Esophagus squamous epithelium (tissue), 5 donors: ENCODE measurements at regions not wholly inside any gene's neighbourhood (a gene's known extent, or its start where the extent isn't known, plus 50 kb on each side); places are given as distances from the start of the nearest gene placed in this dataset.

Experiments
- DNase-seq: peaks from one replicate; lab custom pipeline; 2025; lab: John Stamatoyannopoulos, UW
- H3K27ac ChIP-seq, 4 donors: fragments of 200-600 bp; sonication (generic); one replicate each; pipeline ENCODE4 v1.5.1; 2016 to 2019; ENCODE audit warnings: mild to moderate bottlenecking in 1 of 4
- H3K27me3 ChIP-seq, 4 donors: fragments of 200-600 bp; sonication (generic); 1 replicate in 3 of 4; 2 replicates in 1 of 4; pipeline versions ENCODE4 v1.5.1 to v1.6.0; 2017 to 2021; ENCODE audit warnings: antibody characterized with exemption in 1 of 4
- H3K36me3 ChIP-seq, 3 donors: fragments of 200-600 bp; sonication (generic); one replicate each; pipeline ENCODE4 v1.5.1; 2016 to 2019
- H3K4me1 ChIP-seq, 3 donors: fragments of 200-600 bp; sonication (generic); one replicate each; pipeline ENCODE4 v1.5.1; 2017 to 2019
- H3K4me3 ChIP-seq, 4 donors: fragments of 200-600 bp; sonication (generic); 1 replicate in 3 of 4; 2 replicates in 1 of 4; pipeline ENCODE4 v1.5.1; 2016 to 2019; ENCODE audit warnings: mild to moderate bottlenecking in 2 of 4, moderate library complexity in 1 of 4
- H3K9me3 ChIP-seq, 3 donors: fragments of 200-600 bp; sonication (generic); one replicate each; pipeline ENCODE4 v1.5.1; 2016 to 2019
- POLR2A ChIP-seq, 4 donors: fragments of 450-650 bp; IDR thresholded peaks; one replicate each; pipeline ENCODE4 v1.6.1; 2017; ENCODE audit warnings: antibody characterized with exemption in 4 of 4, mild to moderate bottlenecking in 4 of 4, moderate library complexity in 3 of 4
- WGBS, 2 donors: methylation state at CpG; one replicate each; pipeline ENCODE4 v1.1.5; 2018; 5-methylcytosine and 5-hydroxymethylcytosine counted together
- intact Hi-C: fragments of 100-400 bp; cut with DNase I; formaldehyde crosslinking; loops from one replicate; pipeline ENCODE4 v1.15.0; 2022
- TF ChIP-seq, protein P1 (sequence below), 6 experiments: fragments of 450-650 bp in 4 of 6; fragments of 200-600 bp in 2 of 6; sonication (generic) in 2 of 6; IDR thresholded peaks; one replicate each; pipeline ENCODE4 v1.5.1; 2016 to 2019; ENCODE audit warnings: antibody characterized with exemption in 6 of 6, mild to moderate bottlenecking in 4 of 6, moderate library complexity in 4 of 6
- donor health status: DM: yes; HTN: yes; CAD: no.

DNA sequence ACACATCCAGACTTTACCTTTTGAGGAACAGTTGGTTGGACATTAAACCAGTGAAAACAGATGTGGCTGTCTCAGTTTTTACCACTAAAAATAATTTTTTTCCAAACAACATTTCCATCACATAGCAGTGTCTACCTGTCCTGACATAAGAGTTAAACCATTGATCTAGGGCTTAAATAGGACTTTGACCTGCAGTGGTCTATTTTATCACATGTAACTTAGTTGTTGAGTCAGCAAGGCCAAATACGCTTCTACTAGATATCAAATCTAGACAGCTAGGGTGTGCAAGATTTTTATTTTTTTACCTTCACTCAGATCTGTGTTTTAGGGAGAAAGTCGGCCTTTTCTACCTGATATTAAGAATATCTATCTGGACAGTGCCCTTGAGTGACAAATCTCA lies 88.8 kb upstream of the ZFP64 start:
- Histone ChIP-seq H3K4me3 (no peak overlapping the region), H3K36me3 (no peaks in the 10 kb centered on the region), H3K27ac (no peak overlapping the region), H3K4me1 (peaks cover 0 to 4% (median 0%) of the 10 kb centered on the region in 3 donors), H3K9me3 (no peaks in the 10 kb centered on the region), H3K27me3 (peaks cover 0 to 34% (median 0%) of the 10 kb centered on the region in 4 donors)
- intact Hi-C loops, result no loop called here
- no peak for TF ChIP-seq POLR2A (IDR thresholded peaks at IDR 0.05)
- TF ChIP-seq, protein P1, sequence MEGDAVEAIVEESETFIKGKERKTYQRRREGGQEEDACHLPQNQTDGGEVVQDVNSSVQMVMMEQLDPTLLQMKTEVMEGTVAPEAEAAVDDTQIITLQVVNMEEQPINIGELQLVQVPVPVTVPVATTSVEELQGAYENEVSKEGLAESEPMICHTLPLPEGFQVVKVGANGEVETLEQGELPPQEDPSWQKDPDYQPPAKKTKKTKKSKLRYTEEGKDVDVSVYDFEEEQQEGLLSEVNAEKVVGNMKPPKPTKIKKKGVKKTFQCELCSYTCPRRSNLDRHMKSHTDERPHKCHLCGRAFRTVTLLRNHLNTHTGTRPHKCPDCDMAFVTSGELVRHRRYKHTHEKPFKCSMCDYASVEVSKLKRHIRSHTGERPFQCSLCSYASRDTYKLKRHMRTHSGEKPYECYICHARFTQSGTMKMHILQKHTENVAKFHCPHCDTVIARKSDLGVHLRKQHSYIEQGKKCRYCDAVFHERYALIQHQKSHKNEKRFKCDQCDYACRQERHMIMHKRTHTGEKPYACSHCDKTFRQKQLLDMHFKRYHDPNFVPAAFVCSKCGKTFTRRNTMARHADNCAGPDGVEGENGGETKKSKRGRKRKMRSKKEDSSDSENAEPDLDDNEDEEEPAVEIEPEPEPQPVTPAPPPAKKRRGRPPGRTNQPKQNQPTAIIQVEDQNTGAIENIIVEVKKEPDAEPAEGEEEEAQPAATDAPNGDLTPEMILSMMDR (IDR thresholded peaks at IDR 0.05), result no peak
- no peak for DNase-seq
- 86 to 92% methylated on average over 2 of the region's 2 CpGs for WGBS, 2 donors

DNA sequence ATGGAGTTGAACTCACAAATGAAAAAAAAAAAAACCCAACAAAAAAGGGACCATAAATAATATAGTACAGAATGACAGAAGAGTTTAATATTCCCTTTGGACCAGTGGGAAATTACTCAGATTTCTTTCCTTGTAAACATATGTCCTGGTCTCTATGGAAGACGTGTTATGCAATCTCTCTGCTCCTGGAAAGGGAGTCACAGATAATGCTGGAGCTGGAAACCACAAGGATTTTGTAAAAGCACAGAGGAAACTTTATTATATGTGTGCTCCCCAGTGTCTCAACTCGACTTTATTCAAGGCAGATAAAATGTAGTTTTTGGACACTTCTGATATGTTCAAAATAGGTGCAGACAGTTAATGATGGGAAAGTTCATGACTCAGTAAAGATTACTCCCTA lies 88.1 kb upstream of the ZFP64 start:
- no peak overlapping the region for H3K4me3 ChIP-seq
- intact Hi-C loops, result no loop called here
- peaks cover 0 to 27% (median 0%) of the 10 kb centered on the region in 4 donors for H3K27me3 ChIP-seq
- WGBS, 2 donors, result 29 to 44% methylated on average over 2 of the region's 2 CpGs
- H3K27ac ChIP-seq, result no peak overlapping the region
- no peaks in the 10 kb centered on the region for H3K36me3 ChIP-seq
- peaks cover 0 to 7% (median 0%) of the 10 kb centered on the region in 3 donors for H3K4me1 ChIP-seq
- H3K9me3 ChIP-seq, result no peaks in the 10 kb centered on the region
- TF ChIP-seq, protein P1 (IDR thresholded peaks at IDR 0.05), result no peak
- TF ChIP-seq POLR2A (IDR thresholded peaks at IDR 0.05), result no peak
- no peak for DNase-seq

DNA sequence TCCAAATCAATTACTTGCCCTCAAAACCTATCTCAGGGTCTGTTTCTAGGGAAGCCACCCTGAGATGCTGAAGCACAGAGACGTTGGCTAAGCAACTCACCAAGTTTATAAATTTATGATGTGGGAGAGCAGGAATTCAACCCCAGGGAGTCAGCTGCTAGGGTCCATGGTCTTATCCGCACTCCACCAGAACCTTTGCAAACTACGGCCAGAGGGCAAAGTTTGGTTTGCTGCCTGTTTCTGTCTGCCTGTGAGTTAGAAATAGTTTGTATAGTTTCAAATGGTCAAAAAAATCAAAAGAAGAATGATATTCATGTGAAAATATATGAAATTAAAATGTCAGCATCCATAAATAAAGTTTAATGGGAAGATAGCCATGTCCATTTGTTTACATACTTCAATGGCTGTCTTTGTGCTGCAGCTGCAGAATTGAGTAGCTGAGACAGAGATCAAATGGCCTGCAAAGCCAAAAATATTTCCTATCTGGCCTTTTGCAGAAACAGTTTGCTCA lies 83.7 kb upstream of the ZFP64 start:
- intact Hi-C loops, result no loop called here
- no peak for DNase-seq
- no peak overlapping the region for H3K4me3 ChIP-seq
- no peak overlapping the region for H3K27ac ChIP-seq
- no peaks in the 10 kb centered on the region for H3K9me3 ChIP-seq
- H3K27me3 ChIP-seq, result no peaks in the 10 kb centered on the region
- no peaks in the 10 kb centered on the region for H3K36me3 ChIP-seq
- WGBS, 2 donors, result 47 to 73% methylated on average over 2 to 3 of the region's 3 CpGs
- H3K4me1 ChIP-seq, result peaks cover 0 to 7% (median 0%) of the 10 kb centered on the region in 3 donors
- TF ChIP-seq, protein P1 (IDR thresholded peaks at IDR 0.05), result no peak
- no peak for TF ChIP-seq POLR2A (IDR thresholded peaks at IDR 0.05)

DNA sequence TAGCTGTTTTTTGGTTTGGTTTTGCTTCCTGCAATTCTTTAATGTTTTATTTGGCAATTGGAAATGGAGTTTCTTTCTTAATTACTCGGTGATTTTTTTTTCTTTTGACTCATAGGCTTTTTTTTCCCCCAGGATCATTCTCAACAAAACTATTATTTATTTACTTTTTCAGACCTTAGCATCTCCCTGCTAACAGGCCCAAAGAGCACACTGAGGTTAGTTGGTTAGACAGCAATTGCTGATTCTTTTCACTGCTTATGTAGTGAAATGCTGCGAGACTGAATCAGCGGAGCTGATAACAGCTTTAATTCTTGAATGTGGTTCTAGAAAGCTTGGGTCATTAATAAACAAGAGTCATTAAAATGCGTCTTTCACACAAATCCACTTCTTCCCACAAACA lies 79.1 kb upstream of the ZFP64 start:
- no peaks in the 10 kb centered on the region for H3K9me3 ChIP-seq
- peaks cover 0 to 6% (median 0%) of the 10 kb centered on the region in 3 donors for H3K4me1 ChIP-seq
- DNase-seq, result no peak

DNA sequence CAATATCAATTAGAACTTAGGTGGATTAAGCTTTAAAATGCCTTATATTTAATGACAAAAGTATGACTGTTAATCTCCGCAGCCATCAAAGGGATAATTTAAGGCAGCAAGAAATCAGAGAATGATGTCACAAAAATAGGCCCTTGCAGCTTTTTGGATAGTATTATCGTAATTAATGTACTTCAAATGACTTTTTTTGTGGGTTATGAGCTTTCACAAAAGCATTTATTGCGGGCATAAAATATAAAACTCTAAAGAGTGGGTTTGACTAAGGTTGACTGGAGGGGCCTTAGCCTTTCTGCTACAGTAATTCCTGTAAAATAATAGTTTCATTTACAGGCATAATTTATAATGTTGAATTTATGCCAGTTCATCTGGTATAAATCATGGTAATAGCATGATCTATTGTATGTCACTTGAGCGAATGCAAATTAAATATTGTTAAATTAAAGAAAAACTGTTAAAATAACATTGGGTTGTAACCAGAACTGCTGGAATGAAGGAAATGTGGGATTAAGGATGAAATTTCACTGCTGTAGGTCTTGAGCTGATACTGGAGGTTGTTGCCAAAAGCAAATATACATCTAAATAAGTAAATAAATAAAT lies 78.5 kb upstream of the ZFP64 start:
- no peaks in the 10 kb centered on the region for H3K9me3 ChIP-seq
- H3K4me1 ChIP-seq, result no peaks in the 10 kb centered on the region
- TF ChIP-seq, protein P1 (IDR thresholded peaks at IDR 0.05), result no peak
- no peak for TF ChIP-seq POLR2A (IDR thresholded peaks at IDR 0.05)
- DNase-seq, result no peak
- no peaks in the 10 kb centered on the region for H3K27me3 ChIP-seq
- H3K27ac ChIP-seq, result no peak overlapping the region
- 72 to 85% methylated on average over 4 of the region's 4 CpGs for WGBS, 2 donors
- no peaks in the 10 kb centered on the region for H3K36me3 ChIP-seq
- intact Hi-C loops, result no loop called here
- H3K4me3 ChIP-seq, result no peak overlapping the region

More for the DNA sequence above, 79.1 kb upstream of the ZFP64 start:
- TF ChIP-seq, protein P1 (IDR thresholded peaks at IDR 0.05), result no peak
- TF ChIP-seq POLR2A (IDR thresholded peaks at IDR 0.05), result no peak
- intact Hi-C loops, result no loop called here
- Histone ChIP-seq H3K27ac (no peak overlapping the region), H3K36me3 (no peaks in the 10 kb centered on the region), H3K27me3 (no peaks in the 10 kb centered on the region), H3K4me3 (no peak overlapping the region)
- WGBS, 2 donors, result 63 to 64% methylated on average over 4 of the region's 4 CpGs
